NCI-H128 (cell line): ENCODE measurements at regions not wholly inside any gene's neighbourhood (a gene's known extent, or its start where the extent isn't known, plus 50 kb on each side); places are given as distances from the start of the nearest gene placed in this dataset.
"Not testable (repeated sequence)": the region's sequence is repeated elsewhere in the genome, so short reads cannot be mapped to it uniquely, and the experiment has no call there.

Source experiments
- DNase-seq: peaks from one replicate; lab custom pipeline; 2025; ENCODE audit not compliant: unreplicated experiment; lab: John Stamatoyannopoulos, UW

- no peak for DNase-seq
Measured at GRCh38 chr4:127307996-127308395, 324.8 kb upstream of the INTU start.

DNA sequence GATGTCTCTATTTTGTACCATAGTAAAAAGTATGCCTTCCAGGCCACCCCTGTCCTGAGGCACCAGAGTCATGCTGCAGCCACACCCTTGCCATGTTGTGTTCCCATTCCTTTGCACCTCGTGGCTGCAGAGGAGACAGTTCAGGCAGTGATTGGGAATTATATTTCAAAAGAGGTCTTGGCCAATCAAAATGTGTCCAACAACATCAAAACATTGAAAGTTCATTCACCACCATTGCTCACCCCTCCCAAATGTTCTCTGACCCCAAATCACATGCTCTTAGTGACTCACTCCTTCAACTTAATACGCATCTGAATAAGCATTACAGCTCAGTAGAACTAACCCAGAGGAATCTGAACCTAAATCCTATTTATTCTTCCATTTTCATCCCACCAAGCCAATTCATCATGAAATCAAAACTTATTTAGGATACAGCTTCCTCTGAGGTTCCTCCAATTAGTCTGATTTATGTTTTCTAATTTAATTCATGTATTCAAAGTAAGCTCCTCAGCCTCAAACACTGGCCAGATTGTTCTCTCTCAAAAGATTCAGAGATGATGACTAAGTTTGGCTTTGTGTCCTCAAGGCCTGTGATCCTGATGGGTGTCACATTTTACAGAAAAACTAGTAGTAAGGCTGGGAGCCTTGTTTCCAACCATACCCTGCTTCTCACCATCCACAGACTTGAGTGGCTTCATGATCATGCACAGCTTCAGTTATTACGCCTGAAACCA is 323.2 kb upstream of the INTU start:
- no peak for DNase-seq

DNA sequence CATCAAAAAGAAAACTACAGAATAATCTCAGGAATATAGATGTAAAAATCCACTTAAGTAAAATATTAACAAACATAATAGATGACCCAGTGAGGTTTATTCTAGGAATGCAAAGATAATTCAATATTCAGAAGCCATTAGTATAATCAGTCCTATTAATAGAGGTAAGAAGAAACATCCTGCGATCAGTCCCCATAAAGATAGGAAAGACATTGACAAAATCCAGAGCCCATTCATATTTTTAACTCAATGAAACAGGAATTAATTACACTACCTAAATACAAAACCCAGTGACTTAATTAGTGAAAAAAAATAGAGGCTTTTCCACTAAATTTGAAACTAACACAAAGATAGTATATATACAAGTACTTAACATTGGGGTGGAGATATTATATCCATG is 321.4 kb upstream of the INTU start:
- DNase-seq, result no peak

DNA sequence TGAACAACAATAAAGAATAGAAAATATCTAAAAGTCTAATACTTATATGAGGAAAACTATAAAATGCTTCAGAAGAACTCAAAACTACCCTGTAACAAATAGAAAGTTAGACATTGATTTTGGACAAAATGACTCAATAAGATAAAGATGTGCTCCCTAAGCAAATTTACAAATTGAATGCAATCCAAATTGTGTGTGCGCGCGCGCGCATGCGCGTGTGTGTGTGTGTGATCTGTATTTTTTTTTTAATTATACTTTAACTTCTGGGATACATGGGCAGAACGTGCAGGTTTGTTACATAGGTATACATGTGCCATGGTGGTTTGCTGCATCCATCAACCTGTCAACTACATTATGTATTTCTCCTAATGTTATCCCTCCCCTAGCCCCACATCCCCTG is 320.8 kb upstream of the INTU start:
- DNase-seq, result no peak

DNA sequence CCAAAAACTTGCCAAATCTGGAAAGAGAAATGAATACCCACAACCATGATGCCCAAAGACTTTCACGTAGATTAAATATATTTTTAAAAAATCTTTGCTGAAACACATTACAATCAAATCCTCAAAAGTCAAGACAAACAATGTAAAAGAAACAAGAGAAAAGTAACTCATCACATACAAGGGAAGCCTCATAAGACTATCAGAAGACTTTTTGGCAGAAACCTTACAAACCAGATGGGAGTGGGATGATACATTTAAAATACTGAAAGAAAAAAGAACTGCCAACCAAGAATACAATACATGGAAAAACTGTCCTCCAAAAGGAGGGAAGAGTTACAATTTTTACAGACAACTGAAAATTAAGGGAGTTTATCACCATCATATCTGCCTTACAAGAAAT is 319.0 kb upstream of the INTU start:
- DNase-seq, result no peak

DNA sequence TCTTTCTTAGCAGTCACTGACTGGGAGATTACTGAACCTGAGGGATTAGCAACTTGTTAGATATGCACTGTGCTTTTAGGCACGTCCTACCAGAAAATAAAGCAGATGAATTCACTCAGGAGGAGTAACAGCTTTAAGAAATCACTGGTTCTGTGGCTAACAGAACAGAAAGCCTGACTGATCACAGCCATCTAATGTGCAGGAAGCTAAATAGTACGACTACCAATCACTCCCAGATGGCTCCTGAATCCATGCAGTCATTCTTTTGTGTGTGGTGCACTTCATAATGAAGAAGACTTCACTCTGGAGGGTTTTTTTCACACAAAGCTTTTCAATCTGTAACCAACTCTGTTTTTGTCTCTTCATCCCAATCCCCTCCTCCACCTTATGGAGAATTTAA is 305.3 kb upstream of the INTU start:
- DNase-seq, result no peak

DNA sequence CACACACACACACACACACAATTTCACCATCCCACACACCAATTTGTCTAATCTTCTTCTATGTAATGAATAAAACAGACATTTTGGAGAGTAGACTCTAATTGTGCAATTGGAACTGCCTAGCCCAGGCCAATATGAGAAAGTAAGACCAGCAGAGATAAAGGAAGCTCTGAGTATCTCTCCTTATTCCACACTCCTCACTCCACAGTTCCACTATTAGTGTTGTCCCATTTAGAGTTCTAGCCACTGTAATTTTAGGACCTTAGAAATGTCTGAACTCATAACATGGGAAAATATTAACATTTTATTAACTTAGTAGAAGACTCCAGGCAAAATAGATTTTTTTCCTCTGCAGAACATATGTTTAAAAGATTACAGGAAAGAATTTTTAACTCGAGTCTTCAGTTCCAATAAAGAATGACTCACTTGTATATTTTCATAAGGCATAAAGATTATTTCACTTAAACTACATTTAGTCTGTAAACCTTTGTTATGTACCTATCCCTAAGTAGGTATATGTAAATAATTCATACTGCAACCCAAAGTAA is 297.6 kb upstream of the INTU start:
- DNase-seq, result no peak

DNA sequence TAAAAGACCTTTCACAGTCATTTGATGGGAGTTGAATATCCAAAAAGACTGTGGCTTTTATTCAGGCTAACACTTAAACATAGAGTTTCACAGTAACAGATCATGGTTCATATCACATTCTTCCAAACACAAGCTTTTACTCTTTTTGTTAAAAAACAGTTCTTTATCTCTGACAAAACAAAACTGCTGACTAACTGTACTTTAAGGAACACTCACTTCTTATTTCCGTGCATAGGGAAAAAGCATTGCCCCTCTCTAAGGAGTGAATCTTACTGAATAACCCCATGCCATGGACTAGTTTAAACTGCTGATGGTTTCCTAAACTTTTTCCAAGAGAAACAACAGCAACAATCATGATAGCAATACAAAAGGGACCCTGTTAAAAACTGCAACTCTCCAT is 297.0 kb upstream of the INTU start:
- no peak for DNase-seq

GRCh38 chr4:127343123-127343522 is 289.6 kb upstream of the INTU start:
- not testable (repeated sequence) for DNase-seq

- no peak for DNase-seq
Measured at GRCh38 chr4:127344071-127344470, 288.7 kb upstream of the INTU start.

GRCh38 chr4:127347936-127348335 is 284.8 kb upstream of the INTU start:
- DNase-seq, result no peak

DNA sequence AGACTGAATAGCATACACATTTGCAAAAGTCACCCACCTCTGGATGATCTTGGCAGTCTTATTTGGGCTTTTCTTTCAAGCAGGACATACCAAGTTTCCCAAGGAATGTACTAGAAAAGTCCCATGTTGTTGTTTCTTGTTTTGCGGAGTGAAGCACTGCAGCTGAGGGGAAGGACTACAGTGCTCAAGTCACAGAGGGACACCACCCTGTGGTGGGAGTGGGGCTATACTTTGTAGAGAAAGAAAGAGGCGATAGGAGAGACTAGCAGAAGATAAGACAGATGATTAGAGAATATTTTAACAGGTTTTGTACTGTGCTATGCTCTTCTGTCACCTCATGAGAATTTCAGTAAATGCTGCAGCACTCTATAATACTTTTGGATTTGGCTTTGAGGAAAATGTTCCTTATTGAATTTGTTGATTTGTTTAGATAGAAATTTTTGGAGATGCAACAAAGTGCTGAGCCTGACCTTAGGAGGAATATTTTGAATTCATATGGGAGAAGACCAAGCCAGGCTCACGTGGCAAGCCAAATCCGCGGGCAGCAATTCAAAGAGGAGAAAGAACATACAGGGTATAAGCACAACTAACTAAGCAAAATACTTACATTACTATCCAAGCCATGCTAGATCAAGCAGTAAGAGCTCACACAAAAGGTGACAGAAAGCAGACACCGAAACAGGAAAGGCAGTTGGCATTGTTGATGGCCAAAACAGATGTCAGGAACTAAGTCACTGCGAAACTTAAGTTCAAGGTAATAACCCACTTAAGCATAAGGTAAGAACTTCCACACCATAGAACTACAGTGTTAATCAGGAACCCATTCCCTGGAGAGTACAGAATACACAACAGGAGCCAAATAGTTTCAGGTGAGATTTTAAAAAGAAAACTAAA is 280.3 kb upstream of the INTU start:
- no peak for DNase-seq

DNA sequence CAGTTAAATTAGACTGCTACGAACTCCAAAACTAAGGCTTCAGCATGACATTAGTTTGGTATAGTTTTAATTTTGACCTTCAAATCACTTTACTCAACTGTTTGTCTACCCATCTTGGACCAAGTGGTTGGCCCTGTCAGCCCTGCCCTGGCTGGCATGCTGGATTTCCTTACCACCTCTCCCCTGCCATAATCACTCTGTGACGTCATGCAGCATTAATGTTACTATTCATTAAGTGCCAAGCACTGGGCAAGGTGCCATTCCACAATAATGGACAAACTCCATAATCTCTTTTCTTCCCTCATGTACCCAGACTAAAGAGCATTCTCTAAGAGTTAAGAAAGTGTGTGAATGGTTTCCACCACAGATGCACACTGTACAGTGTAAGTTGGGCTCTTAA is 277.0 kb upstream of the INTU start:
- no peak for DNase-seq

DNA sequence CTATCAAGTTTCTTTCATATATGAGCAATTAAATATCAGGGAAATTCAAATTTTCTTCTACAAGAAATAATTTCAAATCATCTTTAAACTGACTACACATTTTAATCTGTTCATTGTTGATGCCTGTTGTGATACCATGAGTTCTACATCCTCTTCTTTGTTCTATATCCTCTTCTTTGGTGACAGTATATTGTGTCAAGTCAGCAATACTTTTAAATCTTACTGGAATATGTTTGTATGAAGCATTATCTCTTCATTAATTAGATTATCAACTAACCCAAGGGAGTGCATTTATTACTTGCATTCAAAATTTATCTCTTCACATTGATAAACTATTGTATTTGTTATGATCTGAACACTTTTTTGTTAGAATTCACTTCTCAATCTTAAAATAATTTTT is 275.0 kb upstream of the INTU start:
- no peak for DNase-seq

- DNase-seq, result no peak
Measured at GRCh38 chr4:127362686-127363085, 270.1 kb upstream of the INTU start.

DNA sequence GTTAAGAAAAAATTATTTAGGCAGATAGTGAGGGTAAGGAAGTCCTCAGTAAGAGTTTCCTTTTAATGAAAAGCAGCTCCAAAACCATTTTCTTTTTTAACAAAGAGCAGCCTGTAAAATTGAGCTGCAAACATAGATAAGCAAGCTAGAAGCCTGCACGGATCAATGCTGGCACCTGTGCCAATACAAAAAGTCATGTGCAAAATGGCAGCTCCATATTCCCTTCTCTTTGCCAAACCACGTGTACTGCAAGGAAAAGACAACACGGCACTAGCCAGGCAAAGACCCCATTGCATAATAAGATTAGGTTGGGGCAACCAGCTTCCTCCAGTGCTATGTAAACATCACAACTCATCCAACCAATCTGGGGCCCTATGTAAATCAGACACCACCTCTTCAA is 268.4 kb upstream of the INTU start:
- DNase-seq, result no peak

DNA sequence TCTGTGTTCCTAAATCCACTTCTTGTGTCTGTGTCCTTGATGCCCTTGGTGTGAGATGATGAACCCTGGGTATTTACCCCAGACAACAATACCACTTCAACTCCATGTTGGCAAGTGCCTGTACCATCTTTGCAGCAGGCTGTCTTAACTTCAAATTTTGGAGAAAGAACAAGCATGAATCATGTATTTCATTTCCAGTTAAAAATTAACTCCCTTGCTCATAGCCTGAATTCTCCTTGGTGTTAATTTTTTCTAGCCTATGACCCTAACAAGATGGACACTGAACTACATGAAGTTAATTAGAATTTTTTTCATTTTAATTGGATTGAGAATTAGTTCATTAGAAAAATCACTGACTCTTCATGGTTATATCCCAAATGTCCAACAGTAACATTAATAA is 267.8 kb upstream of the INTU start:
- DNase-seq, result no peak

- no peak for DNase-seq
Measured at GRCh38 chr4:127370604-127371003, 262.2 kb upstream of the INTU start.

DNA sequence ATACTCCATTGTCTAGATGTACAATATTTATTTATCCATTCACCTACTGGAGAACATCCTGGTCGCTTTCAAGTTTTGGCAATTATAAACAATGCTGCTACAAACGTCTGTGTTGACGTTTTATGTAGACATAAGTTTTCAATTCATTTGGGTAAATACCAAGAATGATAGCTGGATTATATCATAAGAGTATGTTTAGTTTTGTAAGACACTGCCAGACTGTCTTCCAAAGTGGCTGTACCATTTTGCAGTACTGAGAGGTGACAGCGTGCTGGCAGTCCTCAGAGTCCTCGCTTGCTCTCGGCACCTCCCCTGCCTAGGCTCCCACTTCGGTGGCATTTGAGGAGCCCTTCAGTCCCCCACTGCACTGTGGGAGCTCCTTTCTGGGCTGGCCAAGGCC is 253.3 kb upstream of the INTU start:
- no peak for DNase-seq

DNA sequence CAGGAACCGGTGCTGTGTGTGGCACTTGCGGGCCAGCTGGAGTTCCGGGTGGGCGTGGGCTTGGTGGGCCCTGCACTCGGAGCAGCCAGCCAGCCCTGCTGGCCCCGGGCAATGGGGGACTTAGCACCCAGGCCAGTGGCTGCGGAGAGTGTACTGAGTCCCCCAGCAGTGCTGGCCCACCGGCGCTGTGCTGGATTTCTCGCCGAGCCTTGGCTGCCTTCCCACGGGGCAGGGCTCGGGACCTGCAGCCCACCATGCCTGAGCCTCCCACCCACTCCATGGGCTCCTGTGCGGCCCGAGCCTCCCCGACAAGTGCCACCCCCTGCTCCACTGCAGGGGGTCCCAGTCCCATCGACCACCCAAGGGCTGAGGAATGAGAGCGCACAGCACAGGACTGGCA is 252.8 kb upstream of the INTU start:
- DNase-seq, result not testable (repeated sequence)

DNA sequence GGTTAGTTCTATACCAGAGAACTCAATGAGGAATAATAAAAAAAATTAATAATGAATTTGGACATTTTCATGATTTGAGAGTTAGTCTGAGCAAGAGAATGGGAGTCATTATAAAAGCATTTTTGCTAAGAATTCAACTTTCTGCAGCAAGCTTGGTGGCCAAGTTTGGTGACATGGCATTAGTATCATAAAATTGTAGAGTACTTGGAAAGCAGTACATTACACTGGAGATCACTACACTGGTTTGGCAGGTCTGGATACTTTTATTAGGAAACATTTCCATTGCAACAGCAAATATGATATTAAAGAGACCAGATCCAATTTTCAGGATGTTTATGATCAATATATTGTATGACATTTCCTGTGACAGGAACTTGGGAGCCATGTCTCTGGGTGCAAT is 249.1 kb upstream of the INTU start:
- no peak for DNase-seq

DNA sequence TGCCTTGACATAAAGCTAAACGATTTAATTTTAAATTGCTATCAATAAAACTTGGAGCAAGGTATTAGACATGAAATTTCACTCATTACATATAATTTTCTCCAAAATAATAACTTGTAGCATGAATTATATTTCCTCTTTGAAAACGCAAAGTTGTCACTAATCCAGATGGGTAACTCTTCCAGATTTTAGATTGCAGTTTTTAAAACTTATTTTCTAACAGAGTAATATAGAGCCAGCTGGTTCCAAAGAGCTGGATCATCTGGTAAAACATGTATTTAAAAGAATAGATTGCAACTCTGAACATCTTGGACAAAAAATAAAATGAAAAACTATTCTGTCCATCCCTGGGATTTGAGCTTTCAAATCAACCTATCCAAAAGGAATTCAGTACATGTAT is 238.2 kb upstream of the INTU start:
- DNase-seq, result no peak
